ENCODE measurements at regions not wholly inside any gene's neighbourhood (a gene's known extent, or its start where the extent isn't known, plus 50 kb on each side); places are given as distances from the start of the nearest gene placed in this dataset.
A peak's percentile ranks its signal among the peaks of the same experiment; 100 is the strongest.

- H3K27me3 ChIP-seq (ENCODE audit: low read length) = no peaks in the 10 kb centered on the region
- DNase-seq = no peak
- H3K79me2 ChIP-seq (ENCODE audit: low read length) = no peaks in the 10 kb centered on the region
- H3K4me3 ChIP-seq (ENCODE audit: low read length) = no peak overlapping the region
- H4K20me1 ChIP-seq (ENCODE audit: insufficient read depth, low read depth, low read length) = no peaks in the 10 kb centered on the region
- H3K27ac ChIP-seq (ENCODE audit: low read length) = no peak overlapping the region
- no peak overlapping the region for H3K9ac ChIP-seq (ENCODE audit: low read length)
- no peaks in the 10 kb centered on the region; the same call in 1 of the 2 replicates for H3K9me3 ChIP-seq (ENCODE audit: low read length)
- H3K4me1 ChIP-seq (ENCODE audit: low read length) = no peaks in the 10 kb centered on the region
- H3K36me3 ChIP-seq (ENCODE audit: insufficient read depth, low read length) = no peaks in the 10 kb centered on the region
- H3K9me2 ChIP-seq (replicated peaks; ENCODE audit: insufficient read depth, low read length) = no peaks in the 10 kb centered on the region
- no peak overlapping the region for H2AFZ ChIP-seq (ENCODE audit: low read length)
- H3K4me2 ChIP-seq (ENCODE audit: low read depth, low read length, poor library complexity, severe bottlenecking) = no peak overlapping the region
Observed at GRCh38 chr7:9083837-9084236, 650.4 kb downstream of the NXPH1 start.

GRCh38 chr7:9091282-9091681 is 657.9 kb downstream of the NXPH1 start:
- no peaks in the 10 kb centered on the region for H3K4me1 ChIP-seq (ENCODE audit: low read length)
- no peaks in the 10 kb centered on the region for H4K20me1 ChIP-seq (ENCODE audit: insufficient read depth, low read depth, low read length)
- H3K9me3 ChIP-seq (ENCODE audit: low read length) = no peaks in the 10 kb centered on the region
- no peak overlapping the region for H2AFZ ChIP-seq (ENCODE audit: low read length)
- no peaks in the 10 kb centered on the region for H3K36me3 ChIP-seq (ENCODE audit: insufficient read depth, low read length)
- no peaks in the 10 kb centered on the region for H3K27me3 ChIP-seq (ENCODE audit: low read length)
- no peaks in the 10 kb centered on the region for H3K79me2 ChIP-seq (ENCODE audit: low read length)
- no peak overlapping the region for H3K4me2 ChIP-seq (ENCODE audit: low read depth, low read length, poor library complexity, severe bottlenecking)
- H3K4me3 ChIP-seq (ENCODE audit: low read length) = no peak overlapping the region
- peak; percentile 75 for DNase-seq
- H3K9me2 ChIP-seq (replicated peaks; ENCODE audit: insufficient read depth, low read length) = no peaks in the 10 kb centered on the region
- no peak overlapping the region for H3K9ac ChIP-seq (ENCODE audit: low read length)
- H3K27ac ChIP-seq (ENCODE audit: low read length) = no peak overlapping the region

- Histone ChIP-seq H3K4me3 (ENCODE audit: low read length) (no peak overlapping the region), H3K27me3 (ENCODE audit: low read length) (no peaks in the 10 kb centered on the region), H4K20me1 (ENCODE audit: insufficient read depth, low read depth, low read length) (no peaks in the 10 kb centered on the region), H3K9me2 (replicated peaks; ENCODE audit: insufficient read depth, low read length) (no peaks in the 10 kb centered on the region), H3K4me2 (ENCODE audit: low read depth, low read length, poor library complexity, severe bottlenecking) (no peak overlapping the region), H3K36me3 (ENCODE audit: insufficient read depth, low read length) (no peaks in the 10 kb centered on the region), H3K27ac (ENCODE audit: low read length) (no peak overlapping the region), H2AFZ (ENCODE audit: low read length) (no peak overlapping the region), H3K9me3 (ENCODE audit: low read length) (peaks cover 10% of the 10 kb centered on the region; the same call in 1 of the 2 replicates), H3K4me1 (ENCODE audit: low read length) (no peaks in the 10 kb centered on the region), H3K9ac (ENCODE audit: low read length) (no peak overlapping the region), H3K79me2 (ENCODE audit: low read length) (no peaks in the 10 kb centered on the region)
- DNase-seq = no peak
Observed at GRCh38 chr7:9097565-9098060, 664.2 kb downstream of the NXPH1 start.

- Histone ChIP-seq H3K27me3 (ENCODE audit: low read length) (no peaks in the 10 kb centered on the region), H3K9ac (ENCODE audit: low read length) (no peak overlapping the region), H3K36me3 (ENCODE audit: insufficient read depth, low read length) (no peaks in the 10 kb centered on the region), H4K20me1 (ENCODE audit: insufficient read depth, low read depth, low read length) (no peaks in the 10 kb centered on the region), H3K9me3 (ENCODE audit: low read length) (peaks cover 16% of the 10 kb centered on the region; the same call in 1 of the 2 replicates), H3K4me2 (ENCODE audit: low read depth, low read length, poor library complexity, severe bottlenecking) (no peak overlapping the region), H3K9me2 (replicated peaks; ENCODE audit: insufficient read depth, low read length) (no peaks in the 10 kb centered on the region), H3K27ac (ENCODE audit: low read length) (no peak overlapping the region), H2AFZ (ENCODE audit: low read length) (no peak overlapping the region), H3K4me1 (ENCODE audit: low read length) (no peaks in the 10 kb centered on the region), H3K4me3 (ENCODE audit: low read length) (no peak overlapping the region), H3K79me2 (ENCODE audit: low read length) (no peaks in the 10 kb centered on the region)
- no peak for DNase-seq
Observed at GRCh38 chr7:9100289-9100688, 666.9 kb downstream of the NXPH1 start.

- H3K4me1 ChIP-seq (ENCODE audit: low read length) = no peaks in the 10 kb centered on the region
- no peak overlapping the region for H3K9ac ChIP-seq (ENCODE audit: low read length)
- no peak overlapping the region for H3K4me2 ChIP-seq (ENCODE audit: low read depth, low read length, poor library complexity, severe bottlenecking)
- no peaks in the 10 kb centered on the region for H3K79me2 ChIP-seq (ENCODE audit: low read length)
- no peak for DNase-seq
- H3K36me3 ChIP-seq (ENCODE audit: insufficient read depth, low read length) = no peaks in the 10 kb centered on the region
- H3K9me3 ChIP-seq (ENCODE audit: low read length) = peaks cover 22% of the 10 kb centered on the region; the same call in 1 of the 2 replicates
- no peaks in the 10 kb centered on the region for H4K20me1 ChIP-seq (ENCODE audit: insufficient read depth, low read depth, low read length)
- no peak overlapping the region for H2AFZ ChIP-seq (ENCODE audit: low read length)
- H3K4me3 ChIP-seq (ENCODE audit: low read length) = no peak overlapping the region
- H3K9me2 ChIP-seq (replicated peaks; ENCODE audit: insufficient read depth, low read length) = no peaks in the 10 kb centered on the region
- H3K27me3 ChIP-seq (ENCODE audit: low read length) = no peaks in the 10 kb centered on the region
- no peak overlapping the region for H3K27ac ChIP-seq (ENCODE audit: low read length)
Observed at GRCh38 chr7:9102846-9103245, 669.4 kb downstream of the NXPH1 start.

GRCh38 chr7:9106747-9107146 is 673.3 kb downstream of the NXPH1 start:
- DNase-seq = no peak
- Histone ChIP-seq H3K79me2 (ENCODE audit: low read length) (no peaks in the 10 kb centered on the region), H3K9me2 (replicated peaks; ENCODE audit: insufficient read depth, low read length) (no peaks in the 10 kb centered on the region), H3K4me1 (ENCODE audit: low read length) (no peaks in the 10 kb centered on the region), H3K36me3 (ENCODE audit: insufficient read depth, low read length) (no peaks in the 10 kb centered on the region), H2AFZ (ENCODE audit: low read length) (no peak overlapping the region), H3K27ac (ENCODE audit: low read length) (no peak overlapping the region), H3K27me3 (ENCODE audit: low read length) (no peaks in the 10 kb centered on the region), H3K9ac (ENCODE audit: low read length) (no peak overlapping the region), H4K20me1 (ENCODE audit: insufficient read depth, low read depth, low read length) (no peaks in the 10 kb centered on the region), H3K4me2 (ENCODE audit: low read depth, low read length, poor library complexity, severe bottlenecking) (no peak overlapping the region), H3K9me3 (ENCODE audit: low read length) (peaks cover 25% of the 10 kb centered on the region), H3K4me3 (ENCODE audit: low read length) (no peak overlapping the region)

- Histone ChIP-seq H3K9me2 (replicated peaks; ENCODE audit: insufficient read depth, low read length) (no peaks in the 10 kb centered on the region), H3K36me3 (ENCODE audit: insufficient read depth, low read length) (no peaks in the 10 kb centered on the region), H3K4me2 (ENCODE audit: low read depth, low read length, poor library complexity, severe bottlenecking) (no peak overlapping the region), H4K20me1 (ENCODE audit: insufficient read depth, low read depth, low read length) (no peaks in the 10 kb centered on the region), H3K4me1 (ENCODE audit: low read length) (no peaks in the 10 kb centered on the region), H3K4me3 (ENCODE audit: low read length) (no peak overlapping the region), H2AFZ (ENCODE audit: low read length) (no peak overlapping the region), H3K27me3 (ENCODE audit: low read length) (no peaks in the 10 kb centered on the region), H3K9me3 (ENCODE audit: low read length) (peaks cover 3% of the 10 kb centered on the region; the same call in 1 of the 2 replicates), H3K27ac (ENCODE audit: low read length) (no peak overlapping the region), H3K9ac (ENCODE audit: low read length) (no peak overlapping the region), H3K79me2 (ENCODE audit: low read length) (no peaks in the 10 kb centered on the region)
- no peak for DNase-seq
Observed at GRCh38 chr7:9120331-9120730, 686.9 kb downstream of the NXPH1 start.

- Histone ChIP-seq H3K79me2 (ENCODE audit: low read length) (no peaks in the 10 kb centered on the region), H3K27me3 (ENCODE audit: low read length) (no peaks in the 10 kb centered on the region), H3K9me2 (replicated peaks; ENCODE audit: insufficient read depth, low read length) (no peaks in the 10 kb centered on the region), H3K9ac (ENCODE audit: low read length) (no peak overlapping the region), H2AFZ (ENCODE audit: low read length) (no peak overlapping the region), H3K4me1 (ENCODE audit: low read length) (no peaks in the 10 kb centered on the region), H3K4me2 (ENCODE audit: low read depth, low read length, poor library complexity, severe bottlenecking) (no peak overlapping the region), H4K20me1 (ENCODE audit: insufficient read depth, low read depth, low read length) (no peaks in the 10 kb centered on the region), H3K4me3 (ENCODE audit: low read length) (no peak overlapping the region), H3K27ac (ENCODE audit: low read length) (no peak overlapping the region), H3K9me3 (ENCODE audit: low read length) (peaks cover 3% of the 10 kb centered on the region), H3K36me3 (ENCODE audit: insufficient read depth, low read length) (no peaks in the 10 kb centered on the region)
- no peak for DNase-seq
Observed at GRCh38 chr7:9124320-9124719, 690.9 kb downstream of the NXPH1 start.

GRCh38 chr7:9125246-9125645 is 691.8 kb downstream of the NXPH1 start:
- no peaks in the 10 kb centered on the region for H3K27me3 ChIP-seq (ENCODE audit: low read length)
- no peak overlapping the region for H3K4me2 ChIP-seq (ENCODE audit: low read depth, low read length, poor library complexity, severe bottlenecking)
- H3K9me3 ChIP-seq (ENCODE audit: low read length) = peaks cover 3% of the 10 kb centered on the region
- H3K9ac ChIP-seq (ENCODE audit: low read length) = no peak overlapping the region
- H3K79me2 ChIP-seq (ENCODE audit: low read length) = no peaks in the 10 kb centered on the region
- H3K36me3 ChIP-seq (ENCODE audit: insufficient read depth, low read length) = no peaks in the 10 kb centered on the region
- H3K9me2 ChIP-seq (replicated peaks; ENCODE audit: insufficient read depth, low read length) = no peaks in the 10 kb centered on the region
- no peaks in the 10 kb centered on the region for H4K20me1 ChIP-seq (ENCODE audit: insufficient read depth, low read depth, low read length)
- DNase-seq = no peak
- H3K4me3 ChIP-seq (ENCODE audit: low read length) = no peak overlapping the region
- H3K27ac ChIP-seq (ENCODE audit: low read length) = no peak overlapping the region
- no peak overlapping the region for H2AFZ ChIP-seq (ENCODE audit: low read length)
- H3K4me1 ChIP-seq (ENCODE audit: low read length) = no peaks in the 10 kb centered on the region

Measured in Karpas-422 (cell line).